ENCODE measurements at regions not wholly inside any gene's neighbourhood (a gene's known extent, or its start where the extent isn't known, plus 50 kb on each side); places are given as distances from the start of the nearest gene placed in this dataset.
"Not testable (repeated sequence)": the region's sequence is repeated elsewhere in the genome, so short reads cannot be mapped to it uniquely, and the experiment has no call there.

DNA sequence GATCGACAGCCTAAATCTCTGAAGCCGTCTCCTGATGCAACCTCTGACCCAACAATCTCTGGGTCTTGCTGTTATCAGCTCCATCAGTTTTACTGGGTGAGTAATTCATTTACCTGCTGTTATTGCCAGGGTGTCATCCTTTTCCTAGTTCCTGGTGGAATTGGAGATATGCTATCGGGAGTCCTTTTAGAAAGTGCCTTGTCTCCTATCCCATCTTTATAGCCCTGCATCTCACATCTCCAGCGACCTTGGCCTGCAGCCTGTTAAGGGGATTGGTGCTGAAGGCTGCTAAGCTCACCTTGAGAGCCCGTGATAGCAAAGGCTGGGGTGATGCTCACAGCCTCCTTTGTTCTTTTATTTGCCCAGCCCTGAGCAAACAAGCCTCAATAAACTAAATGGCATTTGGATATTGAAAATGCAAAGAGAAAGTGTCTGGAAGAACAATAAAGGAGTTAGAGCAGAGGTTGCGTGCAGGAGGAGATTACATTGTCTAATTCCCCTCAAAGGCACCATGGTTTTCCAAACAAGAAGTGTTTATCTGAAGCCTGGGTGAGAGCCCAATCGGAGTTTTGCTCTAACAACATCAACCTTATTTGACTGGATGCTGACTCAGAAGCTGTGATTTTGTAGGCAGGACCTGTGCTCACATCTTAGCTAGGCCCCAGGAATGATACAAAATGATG, 101.8 kb downstream of the RPLP1 start:
- no peak for DNase-seq (ENCODE audit: low spot score)

DNA sequence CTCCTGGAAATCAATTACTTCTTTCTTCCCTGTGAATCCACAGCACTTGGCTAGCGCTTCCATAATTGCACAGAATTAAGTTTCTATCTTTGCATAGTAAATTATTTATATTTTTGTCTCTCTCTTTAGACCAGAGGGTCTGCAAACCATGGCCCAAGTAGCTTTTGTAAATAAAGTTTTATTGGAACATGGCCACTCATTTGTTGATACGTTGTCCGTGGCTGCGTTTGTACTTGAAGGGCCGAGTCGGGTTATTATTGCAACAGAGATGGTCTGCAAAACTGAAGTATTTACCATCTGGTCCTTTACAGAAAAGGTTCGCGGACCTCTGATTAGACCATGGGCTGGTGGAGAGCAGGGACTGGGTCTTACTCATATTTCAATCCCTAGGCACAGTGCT, 102.5 kb downstream of the RPLP1 start:
- no peak for DNase-seq (ENCODE audit: low spot score)

DNA sequence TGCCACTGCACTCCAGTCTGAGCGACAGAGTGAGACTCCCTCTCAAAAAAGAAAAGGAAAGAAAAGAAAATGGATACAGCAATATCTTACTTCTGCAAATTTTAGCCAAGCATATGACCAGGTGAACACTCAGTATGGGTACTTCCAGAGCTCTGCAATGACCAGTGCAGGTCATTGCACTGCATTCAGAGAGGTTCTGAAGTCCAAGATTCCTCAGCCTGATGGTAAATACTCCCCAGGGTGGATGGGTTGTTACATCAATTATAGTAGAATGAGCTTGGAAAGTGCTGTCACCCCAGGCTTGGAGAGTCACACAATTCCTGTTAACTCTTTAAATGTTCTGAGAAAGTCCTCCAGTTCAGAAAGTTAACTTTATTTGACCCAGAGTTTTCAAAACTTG, 103.7 kb downstream of the RPLP1 start:
- no peak for DNase-seq (ENCODE audit: low spot score)

DNA sequence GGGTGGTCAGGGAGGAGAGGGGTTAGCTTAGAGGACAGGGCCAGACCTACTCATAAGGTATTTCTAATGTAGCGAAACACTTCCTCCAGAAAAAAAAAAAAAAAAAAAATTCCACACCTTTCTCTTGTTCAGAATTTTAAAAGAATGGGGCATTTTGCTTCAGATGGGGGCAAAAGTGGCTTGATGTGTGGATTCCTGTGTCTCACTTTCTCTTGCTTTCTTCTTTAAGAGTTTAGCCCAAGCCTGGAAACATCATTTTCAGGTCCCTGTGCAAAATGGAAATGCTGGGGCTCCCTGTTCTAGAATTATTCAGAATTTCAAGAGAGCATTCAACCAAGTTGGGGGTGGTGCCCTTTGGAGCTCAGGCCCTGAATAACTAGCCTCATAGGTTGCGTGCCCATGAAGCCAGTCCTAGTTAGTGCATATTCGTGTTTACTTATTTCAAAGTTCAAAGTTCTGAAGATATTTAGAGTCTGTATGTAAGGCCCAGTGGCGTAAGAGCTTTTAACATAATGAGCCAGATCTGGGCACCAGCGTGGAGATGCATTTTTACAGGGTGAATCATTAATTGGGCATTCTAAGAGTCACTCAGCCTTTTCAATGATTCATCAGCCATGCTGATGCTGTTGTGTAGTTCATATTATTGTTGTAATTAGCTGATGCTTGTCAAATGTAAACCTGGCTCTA, 104.5 kb downstream of the RPLP1 start:
- DNase-seq (ENCODE audit: low spot score) = no peak

DNA sequence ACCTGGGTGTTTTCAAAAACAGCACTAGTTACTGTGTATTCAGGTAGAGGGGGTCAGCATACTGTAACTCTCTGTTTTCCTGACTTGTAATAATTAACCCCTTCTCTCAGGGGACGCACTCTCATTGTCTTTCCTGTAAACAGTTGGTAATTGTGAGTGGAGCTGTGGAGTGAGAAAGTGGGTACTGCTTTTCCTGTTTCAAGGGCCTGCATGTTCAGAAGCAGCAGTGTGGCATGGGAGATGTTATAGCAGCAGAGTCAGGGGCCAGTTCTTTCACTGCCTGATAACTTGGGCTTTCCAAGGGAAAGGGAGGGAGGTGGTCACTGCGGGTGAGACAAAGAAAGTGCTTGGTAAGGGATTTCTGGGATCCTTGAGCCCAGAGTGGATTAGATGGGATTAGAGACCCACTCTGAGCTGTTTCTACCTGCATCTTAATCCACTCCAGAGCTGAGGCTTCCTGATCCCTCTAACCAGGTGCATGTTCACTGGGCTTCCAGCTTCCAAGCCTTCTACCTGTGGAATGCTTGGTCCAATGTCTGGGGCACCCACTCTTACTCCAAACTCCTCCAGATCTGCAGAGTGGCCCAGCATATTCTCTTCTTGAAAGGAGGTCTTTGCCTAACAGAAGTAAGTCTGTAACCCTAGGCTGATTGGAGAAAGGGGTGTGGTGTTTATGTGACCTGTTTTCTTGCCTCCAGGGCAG, 105.2 kb downstream of the RPLP1 start:
- no peak for DNase-seq (ENCODE audit: low spot score)

DNA sequence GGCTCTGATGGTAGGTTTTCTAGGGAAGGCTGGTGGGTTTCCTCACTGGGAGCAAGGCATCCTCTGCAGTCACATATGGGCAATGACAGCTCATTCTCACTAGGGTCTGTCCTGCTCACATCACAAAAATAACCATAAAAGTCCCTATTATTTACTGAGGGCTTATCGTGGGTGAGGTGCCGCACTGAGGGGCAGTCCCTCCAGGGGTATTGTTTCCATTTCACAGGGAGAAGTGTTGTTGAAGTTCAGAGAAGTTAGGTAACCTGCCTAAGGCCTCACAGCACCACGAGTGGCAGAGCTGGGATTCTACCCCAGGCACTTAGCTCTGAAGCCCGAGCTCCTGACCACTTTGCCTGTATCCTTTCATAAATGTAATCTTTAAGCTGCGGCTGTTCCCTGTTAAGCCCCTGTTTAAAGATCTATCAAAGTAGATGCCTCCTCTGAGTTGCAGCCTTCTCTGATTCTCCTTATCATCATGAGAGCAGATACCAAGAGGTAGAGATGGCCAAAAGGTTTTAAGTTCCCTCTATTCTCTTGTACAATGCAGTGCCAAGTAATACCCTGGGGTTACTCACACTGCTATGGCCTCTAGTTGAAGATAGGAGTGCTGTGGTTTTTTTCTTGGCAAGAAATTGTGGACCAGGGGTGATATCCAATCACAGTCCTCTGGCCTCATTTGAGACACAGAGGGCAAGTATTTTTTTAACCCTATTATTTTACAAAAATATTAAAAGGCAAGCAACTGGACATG, 107.0 kb downstream of the RPLP1 start:
- DNase-seq (ENCODE audit: low spot score) = no peak

DNA sequence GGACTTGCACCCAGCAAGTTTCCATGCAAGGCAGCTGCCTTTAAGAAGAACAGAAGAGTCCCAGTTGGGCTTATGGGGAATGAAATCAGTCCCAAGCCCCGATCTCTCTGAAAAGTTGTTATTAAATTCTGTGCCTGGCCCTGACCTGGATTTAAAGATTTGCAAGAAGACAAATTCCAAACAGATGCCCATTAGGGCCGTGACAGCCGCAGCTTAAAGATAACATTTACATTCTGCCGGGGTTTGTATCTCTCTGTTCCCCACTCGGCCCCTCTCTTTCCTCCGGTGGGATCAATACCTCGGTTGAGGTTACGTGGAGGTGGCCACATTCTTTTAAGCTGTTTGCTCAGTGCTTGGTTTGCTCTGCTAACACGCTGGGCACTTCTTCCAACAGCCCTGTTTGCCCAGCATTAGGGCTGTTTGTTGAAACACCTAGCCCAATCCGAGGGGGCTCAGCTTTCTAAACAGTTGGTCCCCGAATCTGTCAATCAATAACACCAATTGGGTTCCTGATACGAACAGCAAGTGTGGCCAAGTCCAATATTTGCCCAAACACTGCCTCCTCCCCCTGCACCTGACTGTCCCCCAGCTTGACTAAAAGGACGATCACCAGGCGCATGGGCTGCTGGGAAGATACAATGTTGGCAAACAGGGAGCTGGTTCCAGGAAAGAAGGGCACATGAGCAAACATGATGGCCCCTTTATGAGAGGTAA, 108.6 kb downstream of the RPLP1 start:
- DNase-seq (ENCODE audit: low spot score) = no peak

DNA sequence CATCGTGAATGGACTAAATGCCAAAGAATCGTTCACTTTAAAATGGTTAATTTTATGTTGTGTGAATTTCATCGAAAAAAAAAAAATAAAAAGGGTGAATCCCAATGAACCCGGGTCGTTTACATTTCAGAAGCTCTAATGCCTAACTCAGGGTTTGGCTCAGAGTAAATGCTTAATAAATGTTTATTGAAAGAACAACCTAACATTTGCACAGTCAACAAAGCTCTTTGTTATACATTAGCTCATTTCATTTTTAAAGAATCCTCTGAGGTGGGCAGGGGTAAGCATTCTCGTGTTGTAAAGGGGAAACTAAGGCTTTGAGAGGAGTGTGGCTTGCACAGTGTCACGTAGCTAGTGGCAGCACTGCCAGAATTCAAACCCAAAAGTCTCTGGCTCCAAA, 109.5 kb downstream of the RPLP1 start:
- no peak for DNase-seq (ENCODE audit: low spot score)

DNA sequence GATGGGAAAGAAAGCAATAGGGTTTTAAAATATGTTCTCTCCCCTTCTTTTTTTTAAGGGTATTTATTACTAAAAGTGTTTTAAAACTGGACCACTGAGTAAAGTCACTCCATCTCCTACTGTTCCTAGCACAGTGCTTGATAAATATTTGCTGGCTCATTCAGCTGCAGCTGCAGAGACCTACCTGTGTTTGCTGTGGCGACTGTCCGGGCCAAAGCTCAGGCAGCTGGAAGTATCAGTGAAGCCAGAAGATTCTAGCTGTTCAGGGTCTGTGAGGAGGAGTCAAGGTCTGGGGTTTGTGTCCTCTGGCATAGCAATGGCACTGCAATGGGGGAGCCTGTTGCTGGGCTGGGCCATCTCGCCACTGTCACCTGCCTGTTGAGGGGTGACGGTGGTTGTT, 109.9 kb downstream of the RPLP1 start:
- DNase-seq (ENCODE audit: low spot score) = no peak

DNA sequence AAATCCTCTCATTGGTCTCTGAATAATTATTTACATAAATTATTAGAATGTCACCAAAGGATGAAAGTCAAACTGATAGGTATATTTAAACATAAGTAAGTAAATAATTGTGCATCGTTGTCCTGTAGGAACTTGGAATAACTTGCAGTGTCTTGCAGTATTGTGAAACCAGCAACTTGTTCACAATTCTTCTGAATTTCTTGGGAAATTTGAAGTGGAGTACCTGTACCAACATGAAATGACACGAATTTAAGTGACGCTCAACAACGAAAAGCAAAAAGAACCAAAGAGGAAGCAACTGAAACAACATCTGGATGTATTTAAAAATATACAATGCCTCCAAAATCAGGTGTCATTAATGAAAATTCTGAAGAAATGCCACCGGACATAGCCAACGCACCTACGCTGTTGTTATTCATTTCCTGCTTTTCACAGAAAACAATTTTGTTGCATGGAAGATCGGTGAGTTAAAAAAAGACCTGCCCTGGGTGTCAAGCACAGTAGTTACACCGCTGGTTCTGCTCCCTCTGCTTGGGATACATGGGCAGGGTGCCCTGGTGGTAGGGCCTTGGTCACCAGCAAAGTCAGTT, 112.5 kb downstream of the RPLP1 start:
- no peak for DNase-seq (ENCODE audit: low spot score)

DNA sequence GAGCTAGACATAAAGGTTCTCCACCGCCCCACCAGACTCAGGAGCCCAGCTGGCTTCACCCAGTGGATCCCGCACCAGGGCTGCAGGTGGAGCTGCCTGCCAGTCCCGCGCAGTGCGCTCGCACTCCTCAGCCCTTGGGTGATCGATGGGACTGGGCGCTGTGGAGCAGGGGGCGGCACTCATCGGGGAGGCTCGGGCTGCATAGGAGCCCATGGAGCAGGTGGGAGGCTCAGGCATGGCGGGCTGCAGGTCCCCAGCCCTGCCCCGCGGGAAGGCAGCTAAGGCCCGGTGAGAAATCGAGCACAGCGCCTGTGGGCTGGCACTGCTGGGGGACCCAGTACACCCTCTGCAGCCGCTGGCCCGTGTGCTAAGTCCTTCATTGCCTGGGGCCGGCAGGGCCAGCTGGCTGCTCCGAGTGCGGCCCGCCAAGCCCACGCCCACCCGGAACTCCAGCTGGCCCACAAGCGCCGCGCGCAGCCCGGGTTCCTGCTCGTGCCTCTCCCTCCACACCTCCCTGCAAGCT, 114.7 kb downstream of the RPLP1 start:
- DNase-seq (ENCODE audit: low spot score) = not testable (repeated sequence)

DNA sequence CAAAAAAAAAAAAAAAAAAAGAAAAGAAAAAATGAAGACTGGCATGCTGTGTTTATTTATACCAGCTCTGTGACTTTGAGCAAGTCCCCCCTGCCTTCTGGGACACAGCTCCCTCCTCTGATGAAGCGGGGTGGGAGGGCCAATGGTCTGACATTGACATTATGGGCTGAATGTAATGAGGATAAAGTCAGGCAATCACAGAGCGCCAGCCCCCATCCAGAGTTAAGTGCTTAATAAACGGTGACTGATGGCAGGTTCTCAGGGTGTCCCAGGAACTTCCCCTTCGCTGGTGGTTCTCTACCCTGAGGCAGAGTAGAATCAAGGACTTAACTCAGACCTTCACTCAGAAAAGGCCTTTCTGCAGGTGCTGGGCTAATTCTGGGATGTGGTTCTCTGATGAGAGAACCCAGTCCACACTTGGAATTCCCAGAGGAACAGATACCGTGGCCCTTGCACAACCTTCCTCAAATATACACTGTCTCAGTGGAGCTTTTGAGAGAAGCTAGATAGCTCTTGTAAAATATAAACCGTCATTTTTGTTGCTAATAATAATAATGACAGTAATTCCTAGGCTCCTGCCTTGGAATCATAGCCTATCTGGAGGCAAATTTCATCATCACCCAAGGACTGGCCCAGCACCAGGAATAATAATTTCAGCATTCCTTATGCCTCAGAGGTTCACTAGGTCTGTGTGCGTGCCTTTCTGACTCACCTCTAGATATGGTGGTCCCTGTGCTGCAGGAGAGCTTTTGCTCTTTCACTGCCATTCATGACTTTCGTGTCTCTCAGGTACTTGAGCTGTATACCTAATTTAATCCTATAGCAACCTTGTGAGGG, 115.8 kb downstream of the RPLP1 start:
- DNase-seq (ENCODE audit: low spot score) = no peak

DNA sequence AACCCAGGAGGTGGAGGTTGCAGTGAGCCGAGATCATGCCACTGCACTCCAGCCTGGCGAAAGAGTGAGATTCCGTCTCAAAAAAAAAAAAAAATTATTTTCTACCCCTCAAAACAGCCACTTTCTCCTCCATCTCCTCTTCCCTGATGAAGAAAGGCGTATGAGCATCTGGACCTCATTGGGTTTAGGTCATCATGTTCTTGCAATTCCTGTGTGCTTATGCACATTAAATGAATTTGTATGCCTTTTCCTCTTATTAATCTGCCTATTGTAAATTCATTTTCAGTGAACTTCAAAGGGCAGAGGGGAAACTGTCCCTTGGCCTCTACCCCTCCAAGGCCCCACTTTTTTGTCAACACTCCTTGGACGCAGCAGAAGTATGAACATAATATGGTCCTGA, 117.8 kb downstream of the RPLP1 start:
- no peak for DNase-seq (ENCODE audit: low spot score)

DNA sequence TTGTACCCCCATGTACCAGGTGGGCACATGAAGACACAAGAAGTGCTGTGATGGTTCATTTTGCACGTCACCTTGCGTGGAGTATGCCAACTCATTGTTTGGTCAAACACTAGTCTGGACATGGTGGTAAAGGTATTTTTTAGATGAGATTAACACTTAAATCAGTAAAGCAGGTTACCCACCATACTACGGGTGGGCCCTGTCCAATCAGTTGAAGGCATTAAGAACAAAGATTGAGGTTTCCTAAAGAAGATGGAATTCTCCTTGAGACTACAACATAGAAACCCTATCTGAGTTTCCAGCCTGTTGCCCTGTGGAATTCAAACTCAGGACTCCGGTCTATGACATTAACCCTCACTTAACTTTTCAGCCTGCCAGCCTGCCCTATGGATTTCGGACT, 118.4 kb downstream of the RPLP1 start:
- no peak for DNase-seq (ENCODE audit: low spot score)

DNA sequence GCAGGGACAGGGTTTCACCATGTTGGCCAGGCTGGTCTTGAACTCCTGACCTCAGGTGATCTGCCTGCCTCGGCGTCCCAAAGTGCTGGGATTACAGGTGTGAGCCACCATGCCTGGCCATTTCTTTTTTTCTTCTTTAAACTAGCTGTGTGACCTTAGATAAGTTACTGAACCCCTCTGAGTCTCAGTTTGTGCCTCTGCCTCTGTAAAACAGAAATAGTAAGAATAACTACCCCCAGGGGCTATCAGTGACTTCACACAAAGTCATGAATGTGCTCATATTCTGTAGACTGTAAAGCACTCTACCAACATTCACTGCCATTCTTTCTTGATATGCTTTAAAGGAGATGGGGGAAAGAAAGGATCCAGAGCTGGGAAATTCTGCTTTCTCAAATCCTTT, 120.7 kb downstream of the RPLP1 start:
- DNase-seq (ENCODE audit: low spot score) = not testable (repeated sequence)

DNA sequence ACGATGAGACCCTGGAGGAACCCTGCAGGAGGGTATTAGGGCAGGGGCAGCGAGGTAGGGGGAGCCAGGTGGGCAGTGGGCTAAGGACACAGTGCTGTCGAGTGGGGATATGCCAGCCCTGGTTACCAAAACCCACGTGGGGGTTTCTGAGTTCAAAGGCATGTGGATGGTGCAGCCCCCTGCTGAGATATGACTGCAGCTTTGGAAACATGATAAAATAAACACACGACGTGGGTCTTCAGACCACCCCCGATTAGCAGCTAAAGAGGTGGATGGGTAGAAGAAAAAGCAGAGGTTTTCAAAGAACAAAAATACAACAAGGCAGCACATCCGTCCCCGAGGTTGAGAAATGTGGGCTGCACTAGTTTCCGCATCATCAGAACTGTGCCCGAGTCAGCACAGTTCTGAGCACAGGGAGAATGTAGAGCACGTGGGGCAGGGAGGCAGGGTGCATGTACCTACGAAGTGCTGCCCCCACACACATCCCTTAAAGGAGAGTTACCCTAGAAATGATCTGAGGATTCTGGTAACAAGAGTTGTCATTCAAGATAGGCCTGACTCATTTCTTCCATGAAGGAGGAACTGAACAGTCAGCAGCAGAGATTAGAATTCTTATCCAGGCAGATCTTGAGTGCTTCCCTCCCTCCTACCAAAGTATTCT, 121.3 kb downstream of the RPLP1 start:
- DNase-seq (ENCODE audit: low spot score) = peak; percentile 24

DNA sequence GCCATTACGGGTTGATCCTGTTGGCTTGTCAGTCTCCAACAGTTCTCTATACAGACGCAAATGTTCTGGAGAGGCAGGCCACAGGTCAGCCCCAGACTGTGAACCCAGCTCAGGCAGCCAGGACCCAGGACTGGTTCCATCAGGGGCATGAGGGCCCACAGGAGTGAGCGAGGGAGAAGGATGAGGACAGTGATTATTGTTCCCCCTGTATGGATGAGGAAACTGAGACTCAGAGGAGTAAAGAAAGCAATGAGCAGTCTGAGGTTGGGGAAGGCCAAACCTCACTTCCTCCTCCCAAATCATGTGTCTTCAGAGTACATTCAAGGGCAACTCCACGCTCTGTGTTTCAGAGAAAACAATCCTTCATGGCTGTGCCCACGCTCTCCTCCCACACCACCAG, 121.9 kb downstream of the RPLP1 start:
- DNase-seq (ENCODE audit: low spot score) = no peak

DNA sequence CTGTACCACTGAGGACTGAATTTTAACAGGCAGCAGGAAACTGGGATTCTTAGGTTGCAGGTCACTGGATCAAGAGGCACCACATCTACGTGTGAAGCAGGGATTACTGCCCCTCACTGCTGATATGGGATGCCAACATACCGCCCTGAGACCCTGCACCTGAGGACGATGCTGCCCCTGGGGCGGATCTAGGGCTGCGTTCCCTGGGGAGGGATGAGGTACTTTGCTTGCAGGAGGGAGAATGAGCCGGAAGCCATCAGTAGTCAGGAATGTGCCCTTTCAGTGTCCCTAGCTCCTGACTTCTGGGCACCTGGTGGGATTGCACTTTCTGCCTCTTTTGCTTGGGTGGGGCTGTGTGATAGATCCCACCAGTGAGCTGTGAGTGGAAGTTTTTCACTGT, 122.8 kb downstream of the RPLP1 start:
- DNase-seq (ENCODE audit: low spot score) = no peak

DNA sequence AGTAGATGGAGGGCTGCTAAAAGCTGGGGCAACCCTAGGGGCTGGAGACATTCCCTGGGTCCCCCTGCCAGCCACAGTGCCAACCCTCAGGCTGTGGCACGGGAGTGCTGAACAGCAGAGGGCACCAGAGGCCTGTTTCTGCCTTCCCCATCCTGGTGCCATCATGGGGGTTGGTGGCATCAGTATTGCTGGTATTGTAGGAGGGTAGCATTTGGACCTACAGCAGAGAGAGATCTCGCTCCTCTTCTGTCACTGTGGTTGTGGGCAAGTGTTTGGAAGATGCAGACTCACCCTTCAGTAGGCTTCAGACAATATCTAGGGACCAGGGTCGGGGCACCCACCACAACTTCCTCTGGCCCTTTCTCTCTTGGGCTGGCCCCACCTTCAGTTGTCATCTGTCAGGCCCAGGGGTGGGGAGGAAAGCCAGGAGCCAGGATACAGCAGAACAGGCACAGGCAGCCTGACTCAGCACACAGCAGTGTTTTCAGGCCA, 123.5 kb downstream of the RPLP1 start:
- DNase-seq (ENCODE audit: low spot score) = peak; percentile 64

DNA sequence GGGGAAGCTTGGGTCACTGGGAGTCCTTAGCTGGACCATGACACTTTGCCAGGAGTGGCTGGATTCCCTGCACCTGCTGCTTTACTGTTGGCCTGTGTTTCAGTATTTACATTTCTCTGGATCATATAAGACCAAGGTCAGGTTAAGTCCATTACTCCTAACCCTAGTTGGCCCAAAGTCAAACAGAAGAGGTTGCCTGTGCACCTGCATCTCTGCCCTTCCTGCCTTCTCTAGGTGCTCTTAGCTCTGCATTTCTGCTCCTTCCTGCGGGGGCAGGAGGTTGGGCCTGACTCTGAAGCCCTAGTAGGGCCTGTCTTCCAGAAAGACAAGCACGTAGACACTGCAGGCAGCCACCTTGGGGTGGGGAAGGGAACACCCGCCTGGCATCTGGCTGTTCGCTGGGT, 124.3 kb downstream of the RPLP1 start:
- no peak for DNase-seq (ENCODE audit: low spot score)
